ENCODE measurements at regions not wholly inside any gene's neighbourhood (a gene's known extent, or its start where the extent isn't known, plus 50 kb on each side); places are given as distances from the start of the nearest gene placed in this dataset.

- H3K9me3 Mint-ChIP-seq = peaks cover 28% of the 10 kb centered on the region
- peak overlapping the region; percentile 72 for H2AFZ ChIP-seq
- peaks cover 10% of the 10 kb centered on the region for H3K27me3 Mint-ChIP-seq (ENCODE audit: insufficient read depth, low read depth, poor library complexity)
Measured at GRCh38 chr12:14240873-14241220, 124.6 kb upstream of the ATF7IP start.

More at GRCh38 chr12:14240873-14241220, 124.6 kb upstream of the ATF7IP start:
- Histone ChIP-seq H3K79me2 (replicated peaks; ENCODE audit: insufficient read depth) (no peaks in the 10 kb centered on the region), H4K20me1 (replicated peaks; ENCODE audit: insufficient read depth) (no peaks in the 10 kb centered on the region), H3K27ac (ENCODE audit: low read depth) (0 out of 2 replicates have a peak overlapping the region, but pooled peaks have one; percentile 46), H3K4me3 (no peak overlapping the region), H3K9me2 (ENCODE audit: insufficient read depth) (no peaks in the 10 kb centered on the region), H3F3A (replicated peaks; ENCODE audit: low read depth) (no peaks in the 10 kb centered on the region), H3K27me3 (ENCODE audit: insufficient read depth) (no peaks in the 10 kb centered on the region), H3K4me1 (ENCODE audit: insufficient read depth) (peaks cover 22% of the 10 kb centered on the region), H3K36me3 (ENCODE audit: insufficient read depth) (peaks cover 8% of the 10 kb centered on the region; the same call in 1 of the 2 replicates), H3K4me2 (peak overlapping the region; percentile 69; the same call in 1 of the 2 replicates)
- no peak for ATAC-seq
- Mint-ChIP-seq H3K4me3 (no peak overlapping the region; the same call in 2 of the 3 replicates), H3K36me3 (ENCODE audit: low read depth) (peaks cover 16% of the 10 kb centered on the region), H3K27ac (no peak overlapping the region), H3K4me1 (peaks cover 29% of the 10 kb centered on the region)
- no peak for TF ChIP-seq EZH2 (IDR thresholded peaks at IDR 0.05; ENCODE audit: low read depth, unreplicated experiment)
- TF ChIP-seq ZNF331 (CRISPR knock-in tag; IDR thresholded peaks at IDR 0.05; ENCODE audit: low read depth) = no peak
- no peak for TF ChIP-seq CREB1 (CRISPR knock-in tag; IDR thresholded peaks at IDR 0.05; ENCODE audit: low read depth)
- no peak for TF ChIP-seq EZH2phosphoT487 (IDR thresholded peaks at IDR 0.05; ENCODE audit: unreplicated experiment)
- no peak for TF ChIP-seq ZNF462 (CRISPR knock-in tag; IDR thresholded peaks at IDR 0.05)
- TF ChIP-seq NANOG (IDR thresholded peaks at IDR 0.05; ENCODE audit: borderline replicate concordance) = no peak
- no peak for TF ChIP-seq CTCF (conservative IDR thresholded peaks at IDR 0.05; ENCODE audit: low read depth in 2 of 2)
- no peak for TF ChIP-seq JUNB (IDR thresholded peaks at IDR 0.05; ENCODE audit: unreplicated experiment)
- no peak for TF ChIP-seq STAT1 (IDR thresholded peaks at IDR 0.05; ENCODE audit: unreplicated experiment)
- no peak for TF ChIP-seq POLR2AphosphoS5 (IDR thresholded peaks at IDR 0.05; ENCODE audit: low read depth)
- TF ChIP-seq REST (IDR thresholded peaks at IDR 0.05; ENCODE audit: unreplicated experiment) = no peak
- no peak for TF ChIP-seq ZNF114 (CRISPR knock-in tag; IDR thresholded peaks at IDR 0.05)
- TF ChIP-seq ETS1 (IDR thresholded peaks at IDR 0.05) = no peak
- no peak for DNase-seq (ENCODE audit: low spot score)

All from GM23338 (cell line).